ENCODE measurements at regions not wholly inside any gene's neighbourhood (a gene's known extent, or its start where the extent isn't known, plus 50 kb on each side); places are given as distances from the start of the nearest gene placed in this dataset.

DNA sequence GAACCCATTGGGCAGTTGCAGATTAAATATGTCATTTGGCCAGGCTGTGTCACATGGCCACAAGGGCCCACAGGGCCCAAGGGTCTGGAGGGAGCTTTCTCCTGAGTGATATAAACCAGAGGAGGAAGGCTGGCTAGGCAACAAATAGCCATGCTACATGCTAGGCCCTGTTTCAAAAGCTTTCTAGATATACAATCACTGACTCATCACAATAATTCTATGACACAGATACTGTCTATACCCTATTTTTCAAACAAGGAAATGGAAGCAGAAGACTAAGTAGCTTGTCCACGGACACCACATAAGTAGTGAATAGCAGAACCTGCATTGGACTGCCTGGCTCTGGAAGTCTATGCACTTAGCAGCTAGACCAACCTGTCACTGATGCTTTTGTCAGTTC is 625.4 kb downstream of the NTRK3 start:
- intact Hi-C loops (cut with DNase I) = no loop called here
- 89% methylated on average over 1 of the region's 1 CpG for WGBS
- Histone ChIP-seq H3K27ac (replicated peaks in 1 of 4) (no peak overlapping the region), H3K36me3 (no peaks in the 10 kb centered on the region), H3K4me1 (no peaks in the 10 kb centered on the region), H3K4me3 (no peak overlapping the region), H3K9me3 (no peaks in the 10 kb centered on the region), H3K27me3 (no peaks in the 10 kb centered on the region)
- DNase-seq (ENCODE audit: extremely low spot score) = no peak
- TF ChIP-seq EP300 (IDR thresholded peaks at IDR 0.05) (no peak), POLR2A (IDR thresholded peaks at IDR 0.05; ENCODE audit: low read depth) (no peak), POLR2AphosphoS5 (IDR thresholded peaks at IDR 0.05) (no peak)
- TF ChIP-seq, protein P1, sequence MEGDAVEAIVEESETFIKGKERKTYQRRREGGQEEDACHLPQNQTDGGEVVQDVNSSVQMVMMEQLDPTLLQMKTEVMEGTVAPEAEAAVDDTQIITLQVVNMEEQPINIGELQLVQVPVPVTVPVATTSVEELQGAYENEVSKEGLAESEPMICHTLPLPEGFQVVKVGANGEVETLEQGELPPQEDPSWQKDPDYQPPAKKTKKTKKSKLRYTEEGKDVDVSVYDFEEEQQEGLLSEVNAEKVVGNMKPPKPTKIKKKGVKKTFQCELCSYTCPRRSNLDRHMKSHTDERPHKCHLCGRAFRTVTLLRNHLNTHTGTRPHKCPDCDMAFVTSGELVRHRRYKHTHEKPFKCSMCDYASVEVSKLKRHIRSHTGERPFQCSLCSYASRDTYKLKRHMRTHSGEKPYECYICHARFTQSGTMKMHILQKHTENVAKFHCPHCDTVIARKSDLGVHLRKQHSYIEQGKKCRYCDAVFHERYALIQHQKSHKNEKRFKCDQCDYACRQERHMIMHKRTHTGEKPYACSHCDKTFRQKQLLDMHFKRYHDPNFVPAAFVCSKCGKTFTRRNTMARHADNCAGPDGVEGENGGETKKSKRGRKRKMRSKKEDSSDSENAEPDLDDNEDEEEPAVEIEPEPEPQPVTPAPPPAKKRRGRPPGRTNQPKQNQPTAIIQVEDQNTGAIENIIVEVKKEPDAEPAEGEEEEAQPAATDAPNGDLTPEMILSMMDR (IDR thresholded peaks at IDR 0.05) = no peak

DNA sequence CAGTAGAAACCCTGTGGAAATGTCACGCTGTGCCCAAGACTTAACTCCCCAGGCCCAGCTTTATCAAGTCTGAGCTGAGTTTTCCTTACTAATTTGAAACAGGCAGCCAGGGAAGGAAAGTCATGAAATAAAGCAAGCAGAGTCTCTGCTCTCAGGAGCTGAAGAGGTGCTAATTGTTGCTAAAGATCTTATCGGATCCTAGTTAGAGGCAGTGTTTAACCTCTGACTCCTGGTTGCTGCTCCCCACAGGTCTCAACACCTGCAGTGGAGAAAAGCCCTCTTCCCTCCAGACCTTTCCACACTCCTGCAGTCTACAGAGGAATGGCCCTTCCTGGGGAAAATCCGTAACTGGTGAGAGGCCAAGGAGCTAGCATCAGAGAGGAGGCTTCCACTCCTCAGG is 628.2 kb downstream of the NTRK3 start:
- intact Hi-C loops (cut with DNase I) = no loop called here
- no peaks in the 10 kb centered on the region for H3K9me3 ChIP-seq
- no peak overlapping the region for H3K4me3 ChIP-seq
- 36% methylated on average over 3 of the region's 3 CpGs for WGBS
- H3K36me3 ChIP-seq = no peaks in the 10 kb centered on the region
- H3K4me1 ChIP-seq = no peaks in the 10 kb centered on the region
- no peak for TF ChIP-seq POLR2A (IDR thresholded peaks at IDR 0.05; ENCODE audit: low read depth)
- no peak for TF ChIP-seq EP300 (IDR thresholded peaks at IDR 0.05)
- TF ChIP-seq POLR2AphosphoS5 (IDR thresholded peaks at IDR 0.05) = no peak
- TF ChIP-seq, protein P1 (IDR thresholded peaks at IDR 0.05) = no peak
- DNase-seq (ENCODE audit: extremely low spot score) = no peak
- H3K27ac ChIP-seq (replicated peaks in 1 of 4) = no peak overlapping the region
- no peaks in the 10 kb centered on the region for H3K27me3 ChIP-seq

DNA sequence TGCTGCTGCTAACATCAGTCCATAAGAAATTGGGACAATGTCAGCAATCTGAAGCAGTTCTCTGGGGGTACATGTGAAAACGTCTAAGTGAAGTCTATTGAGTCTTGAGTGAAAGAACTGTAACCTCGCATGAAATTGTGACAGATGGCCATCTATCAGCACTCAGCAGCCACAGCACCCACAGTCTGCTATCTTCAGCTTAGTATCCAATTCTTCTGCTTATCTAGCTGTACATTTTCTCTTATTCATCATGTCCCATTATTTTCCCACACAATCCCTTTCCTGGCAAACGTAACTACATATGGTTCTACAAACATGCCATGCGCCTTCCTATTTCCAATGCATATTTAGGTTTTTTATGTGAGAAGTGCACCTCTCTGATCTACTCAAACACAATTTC is 629.7 kb downstream of the NTRK3 start:
- H3K4me1 ChIP-seq = no peaks in the 10 kb centered on the region
- no peaks in the 10 kb centered on the region for H3K9me3 ChIP-seq
- 90% methylated on average over 4 of the region's 4 CpGs for WGBS
- no peaks in the 10 kb centered on the region for H3K36me3 ChIP-seq
- no peak overlapping the region for H3K4me3 ChIP-seq
- no peaks in the 10 kb centered on the region for H3K27me3 ChIP-seq
- TF ChIP-seq, protein P1 (IDR thresholded peaks at IDR 0.05) = no peak
- TF ChIP-seq EP300 (IDR thresholded peaks at IDR 0.05) (no peak), POLR2A (IDR thresholded peaks at IDR 0.05; ENCODE audit: low read depth) (no peak), POLR2AphosphoS5 (IDR thresholded peaks at IDR 0.05) (no peak)
- intact Hi-C loops (cut with DNase I) = no loop called here
- H3K27ac ChIP-seq (replicated peaks in 1 of 4) = no peak overlapping the region
- no peak for DNase-seq (ENCODE audit: extremely low spot score)

DNA sequence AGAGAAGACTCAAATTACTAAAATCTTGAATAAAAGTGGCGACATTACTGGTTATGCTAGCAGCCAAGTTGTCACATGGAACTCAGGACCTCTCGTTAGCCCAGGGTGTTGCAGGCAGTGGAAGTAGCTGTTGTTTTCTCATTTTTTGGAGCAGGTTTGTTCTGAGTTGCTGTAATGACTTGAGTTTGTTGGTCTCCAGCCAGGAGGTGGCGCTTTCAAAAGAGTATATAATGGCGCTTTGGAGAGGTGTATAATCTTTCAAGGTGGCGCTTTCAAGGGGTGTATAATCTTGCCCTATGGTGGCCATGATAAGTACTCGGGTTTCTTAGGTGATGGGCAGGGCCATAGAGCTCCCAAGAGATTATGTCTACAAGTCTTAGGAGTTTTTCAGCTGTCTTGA is 632.7 kb downstream of the NTRK3 start:
- Histone ChIP-seq H3K4me1 (peaks cover 0 to 9% (median 7%) of the 10 kb centered on the region in 4 donors), H3K36me3 (no peaks in the 10 kb centered on the region), H3K27ac (replicated peaks in 1 of 4) (no peak overlapping the region), H3K9me3 (no peaks in the 10 kb centered on the region), H3K27me3 (no peaks in the 10 kb centered on the region), H3K4me3 (no peak overlapping the region)
- DNase-seq (ENCODE audit: extremely low spot score) = no peak
- TF ChIP-seq, protein P1 (IDR thresholded peaks at IDR 0.05) = no peak
- TF ChIP-seq POLR2A (IDR thresholded peaks at IDR 0.05; ENCODE audit: low read depth) (no peak), EP300 (IDR thresholded peaks at IDR 0.05) (no peak), POLR2AphosphoS5 (IDR thresholded peaks at IDR 0.05) (no peak)
- 51% methylated on average over 6 of the region's 6 CpGs for WGBS
- intact Hi-C loops (cut with DNase I) = no loop called here

DNA sequence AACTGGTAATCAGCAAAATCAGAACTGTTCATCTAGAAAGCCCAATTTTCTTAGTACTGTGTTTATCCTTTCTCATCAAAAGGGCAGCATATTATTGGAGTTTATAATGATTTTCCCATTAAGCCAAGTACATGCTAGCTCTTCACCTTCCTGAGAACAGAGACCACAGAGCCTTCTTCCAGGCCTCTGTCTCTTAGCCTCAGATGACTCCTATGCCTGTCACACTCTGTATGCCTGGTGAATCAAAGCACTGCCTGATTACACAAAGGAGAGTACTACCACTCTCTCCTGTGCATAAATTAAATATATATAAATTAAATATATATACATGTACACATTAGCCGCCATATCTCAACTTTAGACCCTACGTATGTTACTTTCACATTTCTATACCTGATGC is 636.1 kb downstream of the NTRK3 start:
- Histone ChIP-seq H3K36me3 (no peaks in the 10 kb centered on the region), H3K4me1 (peaks cover 0 to 15% (median 11%) of the 10 kb centered on the region in 4 donors), H3K27me3 (no peaks in the 10 kb centered on the region), H3K27ac (replicated peaks in 1 of 4) (no peak overlapping the region), H3K4me3 (no peak overlapping the region), H3K9me3 (no peaks in the 10 kb centered on the region)
- intact Hi-C loops (cut with DNase I) = no loop called here
- TF ChIP-seq POLR2A (IDR thresholded peaks at IDR 0.05; ENCODE audit: low read depth) = no peak
- no peak for DNase-seq (ENCODE audit: extremely low spot score)
- WGBS = 98% methylated on average over 2 of the region's 2 CpGs
